Skin of body (tissue), 1 donor: ENCODE measurements at regions not wholly inside any gene's neighbourhood (a gene's known extent, or its start where the extent isn't known, plus 50 kb on each side); places are given as distances from the start of the nearest gene placed in this dataset.
"Not testable (repeated sequence)": the region's sequence is repeated elsewhere in the genome, so short reads cannot be mapped to it uniquely, and the experiment has no call there.

Experiments
- DNase-seq: peaks from one replicate; lab custom pipeline; 2025; lab: John Stamatoyannopoulos, UW

DNA sequence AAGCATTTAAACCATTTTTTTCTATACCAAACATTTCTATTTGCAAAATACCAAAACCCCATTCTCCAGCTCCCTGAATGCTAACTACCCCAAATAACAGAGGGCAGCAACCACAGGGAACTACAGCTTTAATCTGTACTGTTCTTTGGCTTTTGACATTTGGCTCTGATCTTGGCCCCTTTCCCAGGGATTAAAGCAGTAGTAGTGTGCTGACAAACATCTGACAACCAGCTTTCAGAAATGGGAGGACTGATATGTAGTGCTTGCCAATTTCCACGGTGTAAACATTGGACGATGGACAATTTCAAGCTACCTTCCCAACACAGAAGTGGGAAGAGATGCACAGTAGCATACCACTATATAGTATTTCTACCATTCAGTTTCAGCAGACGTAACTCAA is 88.4 kb upstream of the TEAD1 start:
- no peak for DNase-seq

GRCh38 chr11:12587333-12587991 is 86.8 kb upstream of the TEAD1 start:
- DNase-seq, result no peak

GRCh38 chr11:12591706-12592105 is 82.5 kb upstream of the TEAD1 start:
- DNase-seq, result no peak

DNA sequence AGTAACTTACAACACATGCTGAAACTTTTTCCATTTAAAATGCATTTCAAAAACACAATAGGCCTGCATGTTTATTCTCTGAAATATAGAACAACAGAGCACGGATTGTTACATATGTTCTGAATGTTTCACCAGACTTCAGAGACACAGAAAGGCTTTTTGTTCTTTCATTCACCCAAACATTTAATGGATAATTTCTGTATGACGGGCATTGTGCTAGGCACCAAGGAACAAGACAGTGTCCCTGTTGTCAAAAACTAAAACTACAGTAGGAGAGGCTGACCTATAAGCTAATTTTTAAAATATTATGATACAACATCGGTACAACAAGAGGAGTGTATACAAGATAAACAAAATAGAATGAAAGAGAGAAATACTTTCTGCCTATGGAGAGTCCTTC is 81.9 kb upstream of the TEAD1 start:
- DNase-seq, result no peak

DNA sequence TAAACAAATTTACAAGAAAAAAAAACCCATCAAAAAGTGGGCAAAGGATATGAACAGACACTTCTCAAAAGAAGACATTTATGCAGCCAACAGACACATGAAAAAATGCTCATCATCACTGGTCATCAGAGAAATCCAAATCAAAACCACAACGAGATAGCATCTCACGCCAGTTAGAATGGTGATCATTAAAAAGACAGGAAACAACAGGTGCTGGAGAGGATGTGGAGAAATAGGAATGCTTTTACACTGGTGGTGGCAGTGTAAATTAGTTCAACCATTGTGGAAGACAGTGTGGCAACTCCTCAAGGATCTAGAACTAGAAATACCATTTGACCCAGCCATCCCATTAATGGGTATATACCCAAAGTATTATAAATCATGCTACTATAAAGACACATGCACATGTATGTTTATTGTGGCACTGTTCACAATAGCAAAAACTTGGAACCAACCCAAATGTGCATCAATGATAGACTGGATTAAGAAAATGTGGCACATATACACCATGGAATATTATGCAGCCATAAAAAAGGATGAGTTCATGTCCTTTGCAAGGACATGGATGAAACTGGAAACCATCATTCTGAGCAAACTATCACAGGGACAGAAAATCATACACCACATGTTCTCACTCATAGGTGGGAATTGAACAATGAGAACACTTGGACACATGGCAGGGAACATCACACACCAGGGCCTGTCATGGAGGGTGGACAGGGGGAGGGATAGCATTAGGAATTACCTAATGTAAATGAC is 79.0 kb upstream of the TEAD1 start:
- DNase-seq, result not testable (repeated sequence)

- no peak for DNase-seq
Measured at GRCh38 chr11:12598330-12599256, 75.6 kb upstream of the TEAD1 start.

GRCh38 chr11:12599408-12600143 is 74.6 kb upstream of the TEAD1 start:
- no peak for DNase-seq

DNA sequence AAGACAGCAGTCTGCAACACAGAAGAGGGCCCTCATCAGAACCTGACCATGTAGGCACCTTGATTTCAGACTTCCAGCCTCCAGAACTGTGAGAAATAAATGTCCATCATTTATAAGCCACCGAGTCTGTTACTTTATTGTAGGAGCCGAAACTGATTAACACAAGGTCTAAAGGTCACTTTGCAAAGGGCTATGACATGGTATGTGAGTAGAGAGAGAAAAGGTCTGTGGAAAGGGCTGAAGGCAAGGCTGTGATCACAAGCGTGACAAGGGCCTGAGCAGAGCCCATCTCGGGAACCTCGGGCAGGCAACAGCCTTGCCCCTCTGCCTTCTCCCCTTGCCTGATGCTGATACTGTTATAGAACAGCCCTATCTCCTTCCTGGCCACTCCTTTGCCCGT is 73.4 kb upstream of the TEAD1 start:
- no peak for DNase-seq

- no peak for DNase-seq
Measured at GRCh38 chr11:12602421-12602820, 71.8 kb upstream of the TEAD1 start.

DNA sequence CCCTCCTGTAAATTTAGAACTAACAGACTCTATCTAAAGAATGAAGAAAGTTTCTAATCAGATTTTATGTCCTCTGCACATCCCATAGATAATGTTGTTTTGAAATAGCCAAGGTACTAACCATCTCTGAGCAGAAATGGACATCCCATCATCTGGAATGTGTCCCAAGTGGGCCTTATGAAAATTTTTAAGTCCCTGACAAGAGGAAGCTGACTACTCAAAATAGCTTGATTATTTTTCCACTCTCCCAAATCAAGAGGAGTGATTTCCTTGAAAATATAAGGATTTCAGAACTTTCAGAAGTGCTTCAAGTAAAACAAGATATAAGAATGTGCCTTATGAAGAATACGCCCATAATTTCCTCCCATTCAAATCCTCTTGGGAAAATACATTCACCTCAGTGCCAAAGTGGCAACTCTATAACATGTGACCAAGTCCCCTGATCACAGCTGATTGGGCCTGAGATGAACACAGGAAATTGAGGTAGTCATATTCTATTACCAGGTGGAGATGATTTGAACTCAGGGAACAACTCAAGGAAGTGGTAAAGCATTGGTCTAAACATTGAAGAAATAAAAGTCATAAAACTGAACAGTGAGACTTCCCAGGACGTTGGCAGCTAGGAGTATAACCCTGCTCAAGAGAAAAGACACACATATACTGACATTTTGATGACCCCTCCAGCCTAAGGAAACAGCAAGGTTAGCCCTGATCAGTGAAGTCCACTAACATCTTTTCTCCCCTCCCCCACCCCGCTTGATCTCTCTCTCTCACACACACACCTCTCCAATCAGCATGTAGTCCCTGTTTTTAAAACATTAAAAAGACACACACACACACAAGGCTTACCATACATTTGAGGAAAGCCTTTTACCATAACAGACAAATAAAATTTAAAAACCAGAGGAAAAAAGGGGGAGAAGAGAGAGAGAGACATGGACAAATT is 70.8 kb upstream of the TEAD1 start:
- no peak for DNase-seq

DNA sequence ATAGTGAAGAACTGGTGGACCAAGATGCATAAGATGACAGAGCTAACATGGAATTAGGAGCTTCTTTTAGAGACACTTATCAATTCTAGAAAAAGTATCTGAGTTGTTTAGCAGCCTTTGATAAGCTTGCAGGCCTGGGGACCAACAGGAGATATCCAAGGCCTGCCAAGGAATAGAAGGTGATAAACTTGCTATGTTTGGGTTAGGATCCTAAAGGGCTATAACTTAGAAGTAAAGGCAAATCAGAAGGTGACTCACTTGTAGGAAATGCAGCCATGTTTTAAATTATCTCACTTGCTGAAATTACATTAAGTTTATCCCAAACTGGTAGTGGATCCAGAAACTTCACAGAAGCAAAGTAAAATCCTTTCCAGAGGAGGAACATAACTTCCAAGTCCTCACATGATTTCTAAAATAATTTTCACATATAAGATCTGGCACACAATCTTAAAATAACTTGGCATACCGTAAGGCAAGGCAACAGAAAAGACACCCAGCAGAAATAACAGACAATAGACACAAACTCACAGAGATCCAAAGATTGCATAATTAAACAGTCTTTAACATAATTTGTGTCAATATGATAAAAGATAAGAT is 69.6 kb upstream of the TEAD1 start:
- DNase-seq, result no peak

DNA sequence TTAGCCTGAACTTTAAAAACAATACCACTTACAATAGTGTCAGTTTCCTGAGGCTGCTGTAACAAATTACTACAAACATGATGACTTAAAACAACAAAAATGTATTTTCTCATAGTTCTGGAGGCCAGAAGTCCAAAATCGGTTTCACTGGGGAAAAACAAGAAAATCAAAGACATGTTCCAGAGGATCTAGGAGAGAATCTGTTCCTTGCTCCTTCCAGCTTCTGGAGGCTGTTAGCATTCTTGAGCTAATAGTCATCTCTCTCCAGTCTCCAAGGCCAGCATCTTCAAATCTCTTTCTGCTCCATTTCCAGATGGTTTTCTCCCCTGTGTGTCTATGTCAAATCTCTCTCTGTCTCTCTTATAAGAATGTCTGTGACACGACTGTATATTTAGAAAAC is 67.6 kb upstream of the TEAD1 start:
- DNase-seq, result peak; percentile 61

- not testable (repeated sequence) for DNase-seq
Measured at GRCh38 chr11:12608678-12609077, 65.5 kb upstream of the TEAD1 start.

- no peak for DNase-seq
Measured at GRCh38 chr11:12611352-12611751, 62.9 kb upstream of the TEAD1 start.

- DNase-seq, result no peak
Measured at GRCh38 chr11:12617632-12618031, 56.6 kb upstream of the TEAD1 start.

- no peak for DNase-seq
Measured at GRCh38 chr11:12618743-12619540, 55.3 kb upstream of the TEAD1 start.

DNA sequence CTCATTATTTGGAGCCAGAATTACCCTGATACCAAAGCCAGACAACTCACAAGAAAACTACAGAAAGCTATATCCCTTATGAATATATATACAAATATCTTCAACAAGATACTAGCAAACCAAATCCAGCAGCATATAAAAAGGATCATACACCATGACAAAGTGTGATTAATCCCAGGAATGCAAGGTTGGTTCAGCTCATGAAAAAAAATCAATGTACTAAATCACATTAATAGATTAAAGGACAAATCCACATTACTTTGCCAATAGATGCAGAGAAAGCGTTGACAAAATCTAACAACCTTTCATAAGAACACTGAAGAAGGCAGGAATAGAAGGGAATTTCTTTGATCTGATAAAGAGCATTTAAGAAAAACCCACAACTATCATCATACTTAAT is 50.4 kb upstream of the TEAD1 start:
- DNase-seq, result no peak
